ENCODE measurements at regions not wholly inside any gene's neighbourhood (a gene's known extent, or its start where the extent isn't known, plus 50 kb on each side); places are given as distances from the start of the nearest gene placed in this dataset.

DNA sequence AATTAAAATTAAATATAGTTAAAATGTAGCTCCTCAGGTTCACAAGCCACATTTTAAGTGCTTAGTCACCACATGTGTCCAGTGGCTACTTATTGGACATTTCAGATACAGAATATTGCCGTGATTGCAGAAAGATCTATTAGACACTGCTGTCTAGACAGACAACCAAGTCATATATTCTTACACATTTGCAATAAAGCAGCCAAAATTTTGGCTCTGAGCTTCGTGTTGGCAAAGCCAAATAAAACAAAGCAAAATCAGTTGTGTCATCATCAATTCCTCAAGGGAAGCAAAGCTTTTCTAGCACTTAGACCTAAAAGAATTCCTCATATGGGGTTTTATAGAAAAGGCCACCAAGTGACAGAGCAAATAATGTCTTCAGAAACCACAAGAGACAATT is 193.1 kb upstream of the LPP start:
- no peak overlapping the region for H3K4ac ChIP-seq (ENCODE audit: low read depth, low read length)
- no peak overlapping the region for H4K8ac ChIP-seq (ENCODE audit: low read depth, low read length)
- no peaks in the 10 kb centered on the region for H3K27me3 ChIP-seq (ENCODE audit: insufficient read depth, low read length)
- no peak overlapping the region for H2AK5ac ChIP-seq (ENCODE audit: low read length)
- no peak overlapping the region for H3K4me2 ChIP-seq (ENCODE audit: low read length)
- no peak overlapping the region for H3K18ac ChIP-seq (ENCODE audit: low read length)
- DNase-seq: no peak
- no peak overlapping the region for H4K91ac ChIP-seq (ENCODE audit: low read depth, low read length)
- no peak overlapping the region for H2BK12ac ChIP-seq (ENCODE audit: low read length)
- H4K12ac ChIP-seq (ENCODE audit: low read depth, low read length): no peak overlapping the region
- no CpG with 5 or more reads among the region's 2 CpGs for WGBS (ENCODE audit: extremely low coverage, insufficient coverage, insufficient read length)
- no peak overlapping the region for H3K23ac ChIP-seq (ENCODE audit: low read length)
- no peaks in the 10 kb centered on the region for H3K36me3 ChIP-seq (ENCODE audit: control insufficient read depth in 1 of 2, insufficient read depth in 2 of 2, low read length in 2 of 2)
- H3K4me3 ChIP-seq (ENCODE audit: low read depth, low read length): no peak overlapping the region
- H2AFZ ChIP-seq (ENCODE audit: insufficient read depth, low read length, poor library complexity): no peak overlapping the region
- no peaks in the 10 kb centered on the region for H3K9me3 ChIP-seq (ENCODE audit: insufficient read depth, low read depth, low read length)
- H2BK5ac ChIP-seq (ENCODE audit: low read depth, low read length, poor library complexity): no peak overlapping the region
- H3K27ac ChIP-seq (ENCODE audit: low read depth, low read length): no peak overlapping the region
- no peak overlapping the region for H3K9ac ChIP-seq (ENCODE audit: low read length)
- no peaks in the 10 kb centered on the region for H3K79me1 ChIP-seq (ENCODE audit: low read length)
- no peaks in the 10 kb centered on the region for H3K79me2 ChIP-seq (ENCODE audit: control insufficient read depth, insufficient read depth, low read length, poor library complexity)
- H3K4me1 ChIP-seq (ENCODE audit: control insufficient read depth in 1 of 2, insufficient read depth in 2 of 2, low read length in 2 of 2): peaks cover 1 to 3% of the 10 kb centered on the region in 2 experiments
- H3K14ac ChIP-seq (ENCODE audit: low read length): no peak overlapping the region
- no peak overlapping the region for H2BK120ac ChIP-seq (ENCODE audit: insufficient read depth, low read length, poor library complexity)

DNA sequence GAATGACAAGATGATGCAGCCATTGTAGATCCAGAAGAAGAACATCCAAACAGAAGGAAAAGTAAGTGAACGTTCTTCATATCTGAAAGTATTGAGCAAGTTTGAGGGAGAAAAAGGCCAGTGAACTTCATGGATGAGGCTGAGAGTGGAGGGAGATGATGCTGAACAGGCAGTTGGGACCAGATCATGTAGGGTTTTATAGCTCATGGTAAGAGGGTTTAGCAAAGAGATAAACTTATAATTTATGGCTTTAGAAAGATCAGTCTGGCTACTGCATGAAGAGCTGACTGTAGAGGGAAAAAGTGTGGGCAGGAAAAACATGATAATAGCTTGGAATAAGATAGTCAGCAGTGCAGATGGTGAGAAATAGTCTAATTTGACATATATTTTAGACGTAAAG is 192.6 kb upstream of the LPP start:
- H3K27ac ChIP-seq (ENCODE audit: low read depth, low read length): no peak overlapping the region
- no peak overlapping the region for H4K8ac ChIP-seq (ENCODE audit: low read depth, low read length)
- no peak overlapping the region for H4K91ac ChIP-seq (ENCODE audit: low read depth, low read length)
- H3K4ac ChIP-seq (ENCODE audit: low read depth, low read length): no peak overlapping the region
- no peaks in the 10 kb centered on the region for H3K27me3 ChIP-seq (ENCODE audit: insufficient read depth, low read length)
- H3K18ac ChIP-seq (ENCODE audit: low read length): no peak overlapping the region
- no peak overlapping the region for H2BK120ac ChIP-seq (ENCODE audit: insufficient read depth, low read length, poor library complexity)
- no peak overlapping the region for H3K14ac ChIP-seq (ENCODE audit: low read length)
- H3K9ac ChIP-seq (ENCODE audit: low read length): no peak overlapping the region
- H3K9me3 ChIP-seq (ENCODE audit: insufficient read depth, low read depth, low read length): no peaks in the 10 kb centered on the region
- H3K36me3 ChIP-seq (ENCODE audit: control insufficient read depth in 1 of 2, insufficient read depth in 2 of 2, low read length in 2 of 2): no peaks in the 10 kb centered on the region
- DNase-seq: no peak
- no CpG with 5 or more reads among the region's 2 CpGs for WGBS (ENCODE audit: extremely low coverage, insufficient coverage, insufficient read length)
- no peak overlapping the region for H2BK5ac ChIP-seq (ENCODE audit: low read depth, low read length, poor library complexity)
- no peak overlapping the region for H2AFZ ChIP-seq (ENCODE audit: insufficient read depth, low read length, poor library complexity)
- H2AK5ac ChIP-seq (ENCODE audit: low read length): no peak overlapping the region
- H3K4me1 ChIP-seq (ENCODE audit: control insufficient read depth in 1 of 2, insufficient read depth in 2 of 2, low read length in 2 of 2): peaks cover 5 to 9% of the 10 kb centered on the region in 2 experiments
- H2BK12ac ChIP-seq (ENCODE audit: low read length): no peak overlapping the region
- H3K79me2 ChIP-seq (ENCODE audit: control insufficient read depth, insufficient read depth, low read length, poor library complexity): no peaks in the 10 kb centered on the region
- H3K79me1 ChIP-seq (ENCODE audit: low read length): no peaks in the 10 kb centered on the region
- H3K4me3 ChIP-seq (ENCODE audit: low read depth, low read length): no peak overlapping the region
- H3K23ac ChIP-seq (ENCODE audit: low read length): no peak overlapping the region
- H4K12ac ChIP-seq (ENCODE audit: low read depth, low read length): no peak overlapping the region
- H3K4me2 ChIP-seq (ENCODE audit: low read length): no peak overlapping the region

DNA sequence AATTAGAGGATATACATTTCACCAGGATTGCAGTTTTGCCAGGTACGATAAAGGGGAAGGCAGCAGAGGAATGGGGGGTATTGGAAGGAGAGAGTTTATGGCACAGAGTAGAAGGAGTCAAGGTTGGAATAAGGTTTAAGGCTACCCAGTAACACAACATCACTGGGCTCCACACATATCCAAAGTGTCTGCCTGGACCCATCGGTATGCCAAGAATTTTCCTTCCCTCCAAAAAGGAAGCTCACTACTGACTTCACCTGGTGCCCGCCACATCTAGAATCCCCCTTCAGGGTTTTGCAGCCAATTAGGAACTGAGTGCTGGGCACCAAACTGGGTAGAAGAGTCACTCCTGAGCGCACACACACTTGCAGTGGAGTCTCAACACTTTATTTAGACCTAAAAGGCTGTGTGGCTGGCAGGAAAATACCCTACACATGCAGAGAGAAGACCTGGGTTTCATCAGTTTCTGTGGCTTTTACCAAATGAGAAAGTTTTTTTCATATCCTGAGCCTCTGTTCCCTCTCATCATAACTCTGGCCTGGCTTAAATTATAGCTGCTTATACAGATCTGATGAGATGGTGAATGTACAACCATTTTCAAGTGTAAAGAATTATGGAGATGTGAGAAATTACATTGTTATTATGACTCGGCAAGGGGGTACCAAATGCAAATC is 190.8 kb upstream of the LPP start:
- no peaks in the 10 kb centered on the region for H3K9me3 ChIP-seq (ENCODE audit: insufficient read depth, low read depth, low read length)
- H3K79me2 ChIP-seq (ENCODE audit: control insufficient read depth, insufficient read depth, low read length, poor library complexity): no peaks in the 10 kb centered on the region
- H3K36me3 ChIP-seq (ENCODE audit: control insufficient read depth in 1 of 2, insufficient read depth in 2 of 2, low read length in 2 of 2): no peaks in the 10 kb centered on the region
- peaks cover 5 to 9% of the 10 kb centered on the region in 2 experiments for H3K4me1 ChIP-seq (ENCODE audit: control insufficient read depth in 1 of 2, insufficient read depth in 2 of 2, low read length in 2 of 2)
- no peak overlapping the region for H2BK5ac ChIP-seq (ENCODE audit: low read depth, low read length, poor library complexity)
- H3K4me3 ChIP-seq (ENCODE audit: low read depth, low read length): no peak overlapping the region
- H3K79me1 ChIP-seq (ENCODE audit: low read length): no peaks in the 10 kb centered on the region
- no peak overlapping the region for H3K23ac ChIP-seq (ENCODE audit: low read length)
- H2AK5ac ChIP-seq (ENCODE audit: low read length): no peak overlapping the region
- H2AFZ ChIP-seq (ENCODE audit: insufficient read depth, low read length, poor library complexity): no peak overlapping the region
- H3K27me3 ChIP-seq (ENCODE audit: insufficient read depth, low read length): no peaks in the 10 kb centered on the region
- no peak overlapping the region for H3K4me2 ChIP-seq (ENCODE audit: low read length)
- H4K91ac ChIP-seq (ENCODE audit: low read depth, low read length): no peak overlapping the region
- H2BK12ac ChIP-seq (ENCODE audit: low read length): no peak overlapping the region
- H3K4ac ChIP-seq (ENCODE audit: low read depth, low read length): no peak overlapping the region
- H2BK120ac ChIP-seq (ENCODE audit: insufficient read depth, low read length, poor library complexity): no peak overlapping the region
- no peak overlapping the region for H4K12ac ChIP-seq (ENCODE audit: low read depth, low read length)
- H3K14ac ChIP-seq (ENCODE audit: low read length): no peak overlapping the region
- H4K8ac ChIP-seq (ENCODE audit: low read depth, low read length): no peak overlapping the region
- H3K9ac ChIP-seq (ENCODE audit: low read length): no peak overlapping the region
- no CpG with 5 or more reads among the region's 5 CpGs for WGBS (ENCODE audit: extremely low coverage, insufficient coverage, insufficient read length)
- H3K18ac ChIP-seq (ENCODE audit: low read length): no peak overlapping the region
- no peak for DNase-seq
- no peak overlapping the region for H3K27ac ChIP-seq (ENCODE audit: low read depth, low read length)

DNA sequence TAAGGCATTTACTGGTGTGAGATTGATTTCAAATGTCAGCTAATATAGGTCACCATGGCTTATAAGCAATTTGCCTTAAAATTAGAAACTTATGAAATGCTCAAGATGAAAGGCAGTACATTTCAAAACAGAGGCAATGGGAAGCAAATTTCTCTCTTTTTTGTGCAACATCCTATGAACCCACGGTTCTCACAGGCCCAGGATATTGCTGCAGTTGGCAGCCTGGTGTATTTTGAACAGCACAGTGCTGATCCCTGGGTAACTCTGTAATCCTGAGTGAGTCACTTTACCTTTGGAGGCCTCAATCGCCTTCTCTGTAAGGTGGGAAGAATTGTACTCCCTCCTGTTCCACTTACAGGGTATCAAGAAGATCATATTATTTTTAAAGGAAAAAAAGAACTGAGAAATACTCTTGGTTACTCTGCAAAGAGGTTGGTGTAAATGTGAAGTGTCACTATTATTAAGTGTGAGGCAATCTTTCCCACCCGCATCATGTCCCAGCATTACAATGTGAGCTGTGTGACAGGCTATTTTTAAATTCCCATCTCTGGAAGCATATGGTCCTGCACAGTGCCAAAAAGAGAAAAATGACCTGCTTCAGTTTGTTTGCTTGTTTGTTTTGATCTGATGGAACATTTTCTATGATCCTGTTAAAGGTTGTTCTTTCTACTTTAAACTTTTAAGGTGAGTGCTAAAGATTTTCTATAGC is 190.1 kb upstream of the LPP start:
- Histone ChIP-seq H3K79me2 (ENCODE audit: control insufficient read depth, insufficient read depth, low read length, poor library complexity) (no peaks in the 10 kb centered on the region), H3K4me2 (ENCODE audit: low read length) (no peak overlapping the region), H2BK120ac (ENCODE audit: insufficient read depth, low read length, poor library complexity) (no peak overlapping the region), H3K79me1 (ENCODE audit: low read length) (no peaks in the 10 kb centered on the region), H3K27me3 (ENCODE audit: insufficient read depth, low read length) (no peaks in the 10 kb centered on the region), H2BK5ac (ENCODE audit: low read depth, low read length, poor library complexity) (no peak overlapping the region), H3K14ac (ENCODE audit: low read length) (no peak overlapping the region), H3K4ac (ENCODE audit: low read depth, low read length) (no peak overlapping the region), H2AFZ (ENCODE audit: insufficient read depth, low read length, poor library complexity) (no peak overlapping the region), H3K18ac (ENCODE audit: low read length) (no peak overlapping the region), H4K8ac (ENCODE audit: low read depth, low read length) (no peak overlapping the region), H2AK5ac (ENCODE audit: low read length) (no peak overlapping the region), H3K4me3 (ENCODE audit: low read depth, low read length) (no peak overlapping the region), H4K91ac (ENCODE audit: low read depth, low read length) (no peak overlapping the region), H3K36me3 (ENCODE audit: control insufficient read depth in 1 of 2, insufficient read depth in 2 of 2, low read length in 2 of 2) (no peaks in the 10 kb centered on the region), H2BK12ac (ENCODE audit: low read length) (no peak overlapping the region), H3K4me1 (ENCODE audit: control insufficient read depth in 1 of 2, insufficient read depth in 2 of 2, low read length in 2 of 2) (peaks cover 8 to 13% of the 10 kb centered on the region in 2 experiments), H3K23ac (ENCODE audit: low read length) (no peak overlapping the region), H3K9ac (ENCODE audit: low read length) (no peak overlapping the region), H3K9me3 (ENCODE audit: insufficient read depth, low read depth, low read length) (no peaks in the 10 kb centered on the region), H3K27ac (ENCODE audit: low read depth, low read length) (no peak overlapping the region), H4K12ac (ENCODE audit: low read depth, low read length) (no peak overlapping the region)
- WGBS (ENCODE audit: extremely low coverage, insufficient coverage, insufficient read length): no CpG with 5 or more reads among the region's 3 CpGs
- DNase-seq: peak; percentile 70 to 87
